Calu3 (cell line): ENCODE measurements at regions not wholly inside any gene's neighbourhood (a gene's known extent, or its start where the extent isn't known, plus 50 kb on each side); places are given as distances from the start of the nearest gene placed in this dataset.

ENCODE experiments used
- BruUV-seq: library from RNA; stranded (reverse); fragments of 400-500 nt; replicated peaks from 2 replicates; lab custom pipeline; 2021; lab: Mats Ljungman, UMichigan
- CTCF ChIA-PET: fragments of 300-600 bp; sonication (Branson Sonifier 250); formaldehyde crosslinking; loops from one replicate; lab custom pipeline; 2022; ENCODE audit warnings: antibody characterized with exemption; lab: Charles Lee
- DNase-seq: peaks from one replicate; pipeline ENCODE4 v3.0.0; 2022
- H3K27ac Mint-ChIP-seq: one replicate; pipeline ENCODE4 v1.8.0; 2022; ENCODE audit warnings: mixed read lengths; ENCODE audit not compliant: unreplicated experiment
- H3K27me3 Mint-ChIP-seq: one replicate; pipeline ENCODE4 v1.8.0; 2022; ENCODE audit warnings: mixed read lengths; ENCODE audit not compliant: unreplicated experiment
- H3K36me3 Mint-ChIP-seq: one replicate; pipeline ENCODE4 v1.8.0; 2022; ENCODE audit warnings: mild to moderate bottlenecking, moderate library complexity, mixed read lengths; ENCODE audit not compliant: insufficient read depth, unreplicated experiment
- H3K4me1 Mint-ChIP-seq: one replicate; pipeline ENCODE4 v1.8.0; 2022; ENCODE audit warnings: mild to moderate bottlenecking, low read depth, mixed read lengths; ENCODE audit not compliant: unreplicated experiment
- H3K4me3 Mint-ChIP-seq: one replicate; pipeline ENCODE4 v1.8.0; 2022; ENCODE audit warnings: mild to moderate bottlenecking, low read depth, moderate library complexity, mixed read lengths; ENCODE audit not compliant: unreplicated experiment
- H3K9me3 Mint-ChIP-seq: one replicate; pipeline ENCODE4 v1.8.0; 2022; ENCODE audit warnings: low read depth, mixed read lengths; ENCODE audit not compliant: unreplicated experiment
- intact Hi-C: fragments of 100-400 bp; cut with micrococcal nuclease; formaldehyde crosslinking; loops from one replicate; pipeline ENCODE4 v1.10.0; 2022; ENCODE audit not compliant: unreplicated experiment
- TF ChIP-seq, protein P1 (sequence below): fragments of 200-600 bp; IDR thresholded peaks from one replicate; pipeline ENCODE4 v1.8.0; 2022; ENCODE audit warnings: antibody characterized with exemption; ENCODE audit not compliant: unreplicated experiment

DNA sequence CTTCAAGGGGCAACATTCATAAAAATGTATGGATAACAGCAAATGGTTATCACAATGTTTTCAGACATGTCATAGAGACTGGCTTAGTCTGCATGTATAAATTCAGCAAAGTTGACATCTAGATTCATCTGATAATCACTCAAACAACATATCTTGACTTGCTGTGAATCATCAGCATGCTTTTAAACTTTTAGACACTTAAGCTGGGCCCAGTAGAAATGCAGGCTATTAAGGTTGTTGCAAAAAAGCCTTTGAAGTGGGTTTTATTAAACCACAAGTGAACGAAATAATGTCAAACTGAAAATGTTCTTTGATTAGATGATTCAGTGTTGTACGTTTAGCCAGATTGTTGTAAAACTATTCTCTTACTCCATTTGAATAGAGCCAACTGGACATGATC is 759.6 kb downstream of the NXPH1 start:
- no TSS peak for BruUV-seq
- Mint-ChIP-seq H3K4me3 (no peak overlapping the region), H3K36me3 (no peaks in the 10 kb centered on the region), H3K27ac (no peak overlapping the region), H3K4me1 (no peaks in the 10 kb centered on the region), H3K27me3 (no peaks in the 10 kb centered on the region), H3K9me3 (no peaks in the 10 kb centered on the region)
- no peak for DNase-seq
- CTCF ChIA-PET, result no interaction called here
- TF ChIP-seq, protein P1, sequence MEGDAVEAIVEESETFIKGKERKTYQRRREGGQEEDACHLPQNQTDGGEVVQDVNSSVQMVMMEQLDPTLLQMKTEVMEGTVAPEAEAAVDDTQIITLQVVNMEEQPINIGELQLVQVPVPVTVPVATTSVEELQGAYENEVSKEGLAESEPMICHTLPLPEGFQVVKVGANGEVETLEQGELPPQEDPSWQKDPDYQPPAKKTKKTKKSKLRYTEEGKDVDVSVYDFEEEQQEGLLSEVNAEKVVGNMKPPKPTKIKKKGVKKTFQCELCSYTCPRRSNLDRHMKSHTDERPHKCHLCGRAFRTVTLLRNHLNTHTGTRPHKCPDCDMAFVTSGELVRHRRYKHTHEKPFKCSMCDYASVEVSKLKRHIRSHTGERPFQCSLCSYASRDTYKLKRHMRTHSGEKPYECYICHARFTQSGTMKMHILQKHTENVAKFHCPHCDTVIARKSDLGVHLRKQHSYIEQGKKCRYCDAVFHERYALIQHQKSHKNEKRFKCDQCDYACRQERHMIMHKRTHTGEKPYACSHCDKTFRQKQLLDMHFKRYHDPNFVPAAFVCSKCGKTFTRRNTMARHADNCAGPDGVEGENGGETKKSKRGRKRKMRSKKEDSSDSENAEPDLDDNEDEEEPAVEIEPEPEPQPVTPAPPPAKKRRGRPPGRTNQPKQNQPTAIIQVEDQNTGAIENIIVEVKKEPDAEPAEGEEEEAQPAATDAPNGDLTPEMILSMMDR, result no peak
- intact Hi-C loops, result no loop called here

GRCh38 chr7:9200626-9201025 is 767.2 kb downstream of the NXPH1 start:
- no peaks in the 10 kb centered on the region for H3K36me3 Mint-ChIP-seq
- peaks cover 2% of the 10 kb centered on the region for H3K9me3 Mint-ChIP-seq
- TF ChIP-seq, protein P1, result no peak
- DNase-seq, result no peak
- H3K4me1 Mint-ChIP-seq, result peaks cover 15% of the 10 kb centered on the region
- H3K4me3 Mint-ChIP-seq, result no peak overlapping the region
- intact Hi-C loops, result no loop called here
- no peak overlapping the region for H3K27ac Mint-ChIP-seq
- no TSS peak for BruUV-seq
- no peaks in the 10 kb centered on the region for H3K27me3 Mint-ChIP-seq
- CTCF ChIA-PET, result no interaction called here

- Mint-ChIP-seq H3K4me3 (no peak overlapping the region), H3K4me1 (peaks cover 15% of the 10 kb centered on the region), H3K27ac (no peak overlapping the region), H3K36me3 (no peaks in the 10 kb centered on the region), H3K27me3 (no peaks in the 10 kb centered on the region), H3K9me3 (peaks cover 2% of the 10 kb centered on the region)
- intact Hi-C loops, result no loop called here
- TF ChIP-seq, protein P1, result no peak
- CTCF ChIA-PET, result no interaction called here
- no TSS peak for BruUV-seq
- no peak for DNase-seq
Measured at GRCh38 chr7:9201928-9202327, 768.5 kb downstream of the NXPH1 start.

DNA sequence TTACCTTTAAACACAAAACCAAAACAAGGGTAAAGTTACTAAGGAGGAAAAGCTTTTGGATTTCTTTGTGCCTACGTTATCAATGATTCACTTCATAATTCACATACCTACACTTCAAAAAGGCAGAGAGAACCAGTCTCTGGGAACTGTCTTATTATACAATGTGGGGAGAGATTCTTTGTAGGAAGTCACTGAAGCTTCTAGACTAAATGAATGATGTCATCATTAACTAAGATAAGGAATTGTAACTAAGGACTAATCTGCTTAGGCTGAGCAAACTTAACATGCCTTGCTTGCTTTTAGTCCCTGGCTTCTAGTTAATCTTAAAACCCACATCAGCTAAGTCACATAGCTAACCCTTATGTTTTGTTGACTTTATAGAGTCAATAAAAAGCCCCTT is 771.2 kb downstream of the NXPH1 start:
- TF ChIP-seq, protein P1, result no peak
- H3K36me3 Mint-ChIP-seq, result no peaks in the 10 kb centered on the region
- BruUV-seq, result no TSS peak
- no peak for DNase-seq
- no peak overlapping the region for H3K27ac Mint-ChIP-seq
- no peak overlapping the region for H3K4me3 Mint-ChIP-seq
- peaks cover 2% of the 10 kb centered on the region for H3K9me3 Mint-ChIP-seq
- intact Hi-C loops, result no loop called here
- H3K4me1 Mint-ChIP-seq, result peaks cover 15% of the 10 kb centered on the region
- no peaks in the 10 kb centered on the region for H3K27me3 Mint-ChIP-seq
- CTCF ChIA-PET, result no interaction called here

DNA sequence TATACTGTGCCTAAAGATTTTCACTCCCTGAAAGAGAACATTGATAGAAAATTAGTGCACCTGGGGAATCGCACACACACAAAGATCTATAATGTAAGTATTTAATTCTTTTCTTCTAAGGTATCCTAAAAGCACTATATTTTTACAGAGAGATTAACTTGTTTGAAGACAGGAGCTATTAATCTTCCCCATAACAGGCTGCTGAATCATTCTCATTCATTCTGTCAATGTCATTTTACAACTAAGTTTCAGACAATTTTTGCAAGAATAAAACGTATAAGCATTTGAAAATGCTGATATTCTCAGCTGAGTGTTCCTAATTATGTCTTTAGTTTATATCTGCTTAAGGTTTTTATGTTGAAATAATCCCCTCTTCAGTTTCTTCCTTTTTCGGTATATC is 776.7 kb downstream of the NXPH1 start:
- TF ChIP-seq, protein P1, result no peak
- Mint-ChIP-seq H3K4me3 (no peak overlapping the region), H3K4me1 (peaks cover 3% of the 10 kb centered on the region), H3K9me3 (peaks cover under 1% of the 10 kb centered on the region), H3K36me3 (no peaks in the 10 kb centered on the region), H3K27me3 (no peaks in the 10 kb centered on the region), H3K27ac (no peak overlapping the region)
- no TSS peak for BruUV-seq
- DNase-seq, result no peak
- CTCF ChIA-PET, result no interaction called here
- intact Hi-C loops, result no loop called here
